Lower lobe of right lung (tissue), 2 donors: ENCODE measurements at regions not wholly inside any gene's neighbourhood (a gene's known extent, or its start where the extent isn't known, plus 50 kb on each side); places are given as distances from the start of the nearest gene placed in this dataset.
"Not testable (repeated sequence)": the region's sequence is repeated elsewhere in the genome, so short reads cannot be mapped to it uniquely, and the experiment has no call there.

Experiments
- ATAC-seq, 2 donors: fragments of 200-7000 bp; cut with Tn5 transposase; one replicate each; pipeline ENCODE4 v1.9.1; 2020 to 2022; ENCODE audit warnings: mild to moderate bottlenecking in 2 of 2, moderate library complexity in 2 of 2
- DNase-seq: peaks from one replicate; pipeline ENCODE4 v3.0.0-alpha.2; 2020
- H3K27ac ChIP-seq: fragments of 200-600 bp; one replicate; pipeline ENCODE4 v1.8.0; 2022
- H3K27me3 ChIP-seq: fragments of 200-600 bp; one replicate; pipeline ENCODE4 v1.8.0; 2022; ENCODE audit warnings: low read depth
- H3K36me3 ChIP-seq: fragments of 200-600 bp; one replicate; pipeline ENCODE4 v1.8.0; 2022; ENCODE audit warnings: mild to moderate bottlenecking
- H3K4me1 ChIP-seq: fragments of 200-600 bp; one replicate; pipeline ENCODE4 v1.8.0; 2022
- H3K4me3 ChIP-seq: fragments of 200-600 bp; one replicate; pipeline ENCODE4 v1.8.0; 2022; ENCODE audit warnings: mild to moderate bottlenecking
- H3K9me3 ChIP-seq: fragments of 200-600 bp; one replicate; pipeline ENCODE4 v1.8.0; 2022
- intact Hi-C: fragments of 100-400 bp; cut with DNase I; formaldehyde crosslinking; loops from one replicate; pipeline ENCODE4 v1.11.0; 2022
- TF ChIP-seq, protein P1 (sequence below): fragments of 200-600 bp; IDR thresholded peaks from one replicate; pipeline ENCODE4 v1.8.0; 2022; ENCODE audit warnings: antibody characterized with exemption, mild to moderate bottlenecking
- donor health status: DM: no; HTN: yes; CAD: no; lungs with severe emphysema.

DNA sequence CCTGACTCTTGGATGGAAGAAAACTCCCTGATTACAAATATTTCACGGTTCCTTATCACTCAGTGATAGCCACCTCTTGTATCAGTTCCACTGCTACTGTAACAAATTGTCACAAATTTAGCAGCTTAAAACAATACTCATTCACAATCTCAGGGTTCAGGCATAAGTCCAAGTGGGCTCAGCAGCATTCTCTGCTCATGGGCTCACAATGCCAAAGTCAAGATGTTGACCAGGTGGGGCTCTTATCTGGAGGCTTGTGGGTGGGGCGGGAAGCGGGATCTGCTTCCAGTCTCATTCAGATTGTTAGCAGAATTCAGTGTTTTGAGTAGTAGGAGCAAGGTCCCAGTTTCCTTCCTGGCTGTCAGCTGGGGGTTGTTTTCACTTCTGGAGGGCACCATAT lies 137.3 kb upstream of the FAM78B start:
- H3K36me3 ChIP-seq = no peaks in the 10 kb centered on the region
- TF ChIP-seq, protein P1, sequence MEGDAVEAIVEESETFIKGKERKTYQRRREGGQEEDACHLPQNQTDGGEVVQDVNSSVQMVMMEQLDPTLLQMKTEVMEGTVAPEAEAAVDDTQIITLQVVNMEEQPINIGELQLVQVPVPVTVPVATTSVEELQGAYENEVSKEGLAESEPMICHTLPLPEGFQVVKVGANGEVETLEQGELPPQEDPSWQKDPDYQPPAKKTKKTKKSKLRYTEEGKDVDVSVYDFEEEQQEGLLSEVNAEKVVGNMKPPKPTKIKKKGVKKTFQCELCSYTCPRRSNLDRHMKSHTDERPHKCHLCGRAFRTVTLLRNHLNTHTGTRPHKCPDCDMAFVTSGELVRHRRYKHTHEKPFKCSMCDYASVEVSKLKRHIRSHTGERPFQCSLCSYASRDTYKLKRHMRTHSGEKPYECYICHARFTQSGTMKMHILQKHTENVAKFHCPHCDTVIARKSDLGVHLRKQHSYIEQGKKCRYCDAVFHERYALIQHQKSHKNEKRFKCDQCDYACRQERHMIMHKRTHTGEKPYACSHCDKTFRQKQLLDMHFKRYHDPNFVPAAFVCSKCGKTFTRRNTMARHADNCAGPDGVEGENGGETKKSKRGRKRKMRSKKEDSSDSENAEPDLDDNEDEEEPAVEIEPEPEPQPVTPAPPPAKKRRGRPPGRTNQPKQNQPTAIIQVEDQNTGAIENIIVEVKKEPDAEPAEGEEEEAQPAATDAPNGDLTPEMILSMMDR = no peak
- H3K9me3 ChIP-seq = no peaks in the 10 kb centered on the region
- no peak overlapping the region for H3K27ac ChIP-seq
- no peak for DNase-seq
- ATAC-seq = no peak
- no peak overlapping the region for H3K4me3 ChIP-seq
- intact Hi-C loops = no loop called here
- no peaks in the 10 kb centered on the region for H3K4me1 ChIP-seq
- H3K27me3 ChIP-seq = no peaks in the 10 kb centered on the region

GRCh38 chr1:166305371-166305770 lies 138.6 kb upstream of the FAM78B start:
- TF ChIP-seq, protein P1 = no peak
- intact Hi-C loops = no loop called here
- H3K27me3 ChIP-seq = no peaks in the 10 kb centered on the region
- ATAC-seq (no peak), DNase-seq (no peak)
- no peaks in the 10 kb centered on the region for H3K36me3 ChIP-seq
- H3K27ac ChIP-seq = no peak overlapping the region
- H3K4me3 ChIP-seq = no peak overlapping the region
- no peaks in the 10 kb centered on the region for H3K4me1 ChIP-seq
- no peaks in the 10 kb centered on the region for H3K9me3 ChIP-seq

- Histone ChIP-seq H3K4me3 (no peak overlapping the region), H3K9me3 (no peaks in the 10 kb centered on the region), H3K27me3 (no peaks in the 10 kb centered on the region), H3K4me1 (no peaks in the 10 kb centered on the region), H3K27ac (no peak overlapping the region), H3K36me3 (no peaks in the 10 kb centered on the region)
- ATAC-seq = no peak
- no peak for DNase-seq
- intact Hi-C loops = no loop called here
- TF ChIP-seq, protein P1 = no peak
Observed at GRCh38 chr1:166307261-166308188, 140.7 kb upstream of the FAM78B start.

GRCh38 chr1:166316306-166316705 lies 149.5 kb upstream of the FAM78B start:
- H3K9me3 ChIP-seq, H3K36me3 ChIP-seq, H3K4me3 ChIP-seq, H3K4me1 ChIP-seq, DNase-seq, intact Hi-C loops, H3K27me3 ChIP-seq, ATAC-seq, H3K27ac ChIP-seq: not testable (repeated sequence)

DNA sequence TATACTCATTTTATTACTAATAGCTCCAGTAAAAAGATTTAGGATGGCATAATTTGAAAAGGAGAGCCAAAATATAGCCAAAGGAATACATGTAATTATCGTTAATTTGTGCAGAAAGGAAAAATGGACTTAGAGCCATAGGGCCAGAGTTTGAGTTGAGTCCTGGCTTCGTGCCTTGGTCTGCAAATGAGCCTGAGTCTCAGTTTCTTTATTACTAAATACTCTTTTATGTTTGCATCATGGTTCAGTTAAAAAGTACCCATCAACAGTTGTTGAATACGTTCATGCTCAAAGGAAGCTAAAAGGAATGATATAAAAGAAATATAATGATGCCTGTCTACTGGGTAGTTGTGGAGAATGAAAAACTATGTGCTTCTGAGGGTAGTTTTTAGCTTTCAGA lies 155.7 kb upstream of the FAM78B start:
- no peak overlapping the region for H3K4me3 ChIP-seq
- H3K9me3 ChIP-seq = no peaks in the 10 kb centered on the region
- H3K4me1 ChIP-seq = no peaks in the 10 kb centered on the region
- H3K36me3 ChIP-seq = no peaks in the 10 kb centered on the region
- intact Hi-C loops = no loop called here
- TF ChIP-seq, protein P1 = no peak
- DNase-seq (no peak), ATAC-seq (no peak)
- no peak overlapping the region for H3K27ac ChIP-seq
- H3K27me3 ChIP-seq = no peaks in the 10 kb centered on the region

DNA sequence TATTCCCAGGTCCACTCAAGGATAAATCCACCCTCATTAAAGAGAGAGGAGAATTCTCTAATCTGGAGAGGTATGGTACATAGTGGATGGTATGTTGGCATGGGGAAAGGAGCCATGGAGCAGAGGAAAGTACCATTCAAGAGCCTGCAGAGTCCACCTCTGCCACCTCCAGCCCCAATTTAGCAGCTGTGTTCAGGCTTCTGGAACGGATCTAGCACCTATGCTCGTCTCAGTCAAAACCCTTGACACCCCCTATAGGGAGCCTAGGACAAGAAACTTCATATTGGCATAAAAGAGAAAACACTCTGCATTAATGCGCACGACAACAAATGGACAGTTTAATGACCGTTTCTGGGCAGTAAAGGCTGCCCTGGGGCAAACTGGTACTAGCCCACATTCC lies 161.1 kb upstream of the FAM78B start:
- no peak for ATAC-seq
- Histone ChIP-seq H3K27me3 (no peaks in the 10 kb centered on the region), H3K4me1 (no peaks in the 10 kb centered on the region), H3K9me3 (no peaks in the 10 kb centered on the region), H3K27ac (no peak overlapping the region), H3K36me3 (no peaks in the 10 kb centered on the region), H3K4me3 (no peak overlapping the region)
- no peak for DNase-seq
- TF ChIP-seq, protein P1 = no peak
- intact Hi-C loops = no loop called here
